OCI-LY7 (cell line): ENCODE measurements at regions not wholly inside any gene's neighbourhood (a gene's known extent, or its start where the extent isn't known, plus 50 kb on each side); places are given as distances from the start of the nearest gene placed in this dataset.

Source experiments
- BruUV-seq: library from RNA; stranded (reverse); fragments of 400-500 nt; replicated peaks from 2 replicates; lab custom pipeline; 2021; lab: Mats Ljungman, UMichigan
- CTCF ChIA-PET: fragments of 300-600 bp; sonication (Branson Sonifier 250); formaldehyde crosslinking; loops from one replicate; lab custom pipeline; 2022; ENCODE audit warnings: antibody characterized with exemption; ENCODE audit not compliant: unreplicated experiment; lab: Charles Lee
- POLR2A ChIA-PET: fragments of 300-600 bp; sonication (Branson Sonifier 250); formaldehyde crosslinking; loops from one replicate; lab custom pipeline; 2022; ENCODE audit warnings: antibody characterized with exemption; lab: Charles Lee
- DNase-seq: peaks from one replicate; pipeline ENCODE4 v3.0.0-alpha.2; 2015; ENCODE audit warnings: low spot score
- H2AFZ ChIP-seq: fragments of 200-600 bp; sonication (generic), shearing (Covaris generic); 2 replicates; pipeline ENCODE4 v1.6.1; 2014; ENCODE audit warnings: mild to moderate bottlenecking, antibody characterized with exemption, low read length, moderate library complexity
- H3K27ac ChIP-seq: fragments of 200-600 bp; sonication (generic); 2 replicates; pipeline ENCODE4 v1.5.1; 2014; ENCODE audit warnings: mixed run types, low read depth, mild to moderate bottlenecking, moderate library complexity, low read length, inconsistent platforms; ENCODE audit not compliant: poor library complexity, severe bottlenecking
- H3K36me3 ChIP-seq: fragments of 200-600 bp; sonication (generic); 2 replicates; pipeline ENCODE4 v1.6.1; 2014; ENCODE audit warnings: mild to moderate bottlenecking, antibody characterized with exemption, low read length, moderate library complexity, mixed read lengths; ENCODE audit not compliant: insufficient read depth
- H3K4me1 ChIP-seq: fragments of 200-600 bp; sonication (generic); 2 replicates; pipeline ENCODE4 v1.5.1; 2014; ENCODE audit warnings: mild to moderate bottlenecking, low read length; ENCODE audit not compliant: insufficient read depth, poor library complexity, severe bottlenecking
- H3K4me2 ChIP-seq: fragments of 200-600 bp; sonication (generic); 2 replicates; pipeline ENCODE4 v1.6.1; 2014; ENCODE audit warnings: mild to moderate bottlenecking, low read length
- H3K4me3 ChIP-seq: fragments of 200-600 bp; sonication (generic); 2 replicates; pipeline ENCODE4 v1.5.1; 2014; ENCODE audit warnings: mild to moderate bottlenecking, low read depth, low read length; ENCODE audit not compliant: poor library complexity, severe bottlenecking
- H3K79me2 ChIP-seq: fragments of 200-600 bp; sonication (generic); 2 replicates; pipeline ENCODE4 v1.6.1; 2016; ENCODE audit warnings: low read depth, mild to moderate bottlenecking, low read length, moderate library complexity, mixed read lengths; ENCODE audit not compliant: insufficient read depth
- H3K9me2 ChIP-seq: fragments of 200-600 bp; sonication (generic); 2 replicates; pipeline ENCODE4 v1.6.1; 2016; ENCODE audit warnings: mild to moderate bottlenecking, low read length, mixed read lengths; ENCODE audit not compliant: insufficient read depth
- H3K9me3 ChIP-seq: fragments of 200-600 bp; sonication (generic); 2 replicates; pipeline ENCODE4 v1.6.1; 2014; ENCODE audit warnings: mild to moderate bottlenecking, mixed run types, low read length, mixed read lengths
- H4K20me1 ChIP-seq: fragments of 200-600 bp; sonication (generic); 2 replicates; pipeline ENCODE4 v1.6.1; 2014; ENCODE audit warnings: mild to moderate bottlenecking, antibody characterized with exemption, low read length, moderate library complexity, mixed read lengths; ENCODE audit not compliant: insufficient read depth
- EZH2phosphoT487 ChIP-seq: fragments of 200-600 bp; sonication (generic); IDR thresholded peaks from 2 replicates; pipeline ENCODE4 v1.6.1; 2018; ENCODE audit warnings: low read depth, borderline replicate concordance, mild to moderate bottlenecking, mixed run types, antibody characterized with exemption, low read length, moderate library complexity, mixed read lengths
- intact Hi-C: fragments of 100-400 bp; cut with micrococcal nuclease; formaldehyde crosslinking; loops from one replicate; pipeline ENCODE4 v1.10.0; 2022; ENCODE audit not compliant: unreplicated experiment
- TF ChIP-seq, protein P1 (sequence below): fragments of 200-600 bp; sonication (generic); conservative IDR thresholded peaks from 2 replicates; pipeline ENCODE4 v1.5.1; 2014; ENCODE audit warnings: mild to moderate bottlenecking, antibody characterized with exemption, low read length, moderate library complexity, mixed read lengths

DNA sequence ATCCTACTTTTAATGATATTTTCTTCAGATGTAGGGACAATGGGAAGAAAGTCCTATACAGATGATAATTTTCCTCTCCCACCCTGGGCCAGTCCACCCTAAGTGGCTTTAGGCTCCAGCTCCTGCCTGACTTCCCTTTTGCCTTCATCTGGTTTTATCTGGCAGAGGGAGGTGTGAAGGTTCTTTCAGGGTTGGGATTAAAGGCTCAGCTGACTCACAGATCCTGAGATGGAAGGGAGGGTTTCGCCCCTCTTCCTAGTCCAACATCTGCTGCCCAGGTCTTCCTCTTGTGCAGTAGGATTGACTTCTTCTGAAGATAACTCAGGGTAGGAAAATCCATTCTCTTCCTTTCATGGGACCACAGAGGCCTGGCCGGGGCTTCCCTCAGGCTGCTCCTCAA is 362.4 kb upstream of the KAZN start:
- Histone ChIP-seq H2AFZ (no peak overlapping the region; the same call in 1 of the 2 replicates), H3K9me3 (peaks cover 13% of the 10 kb centered on the region; the same call in 1 of the 2 replicates), H3K9me2 (no peaks in the 10 kb centered on the region), H3K4me3 (no peak overlapping the region), H3K36me3 (peaks cover 7% of the 10 kb centered on the region; the same call in 1 of the 2 replicates), H3K4me2 (no peak overlapping the region), H3K79me2 (no peaks in the 10 kb centered on the region), H4K20me1 (no peaks in the 10 kb centered on the region), H3K27ac (no peak overlapping the region), H3K4me1 (peaks cover 34% of the 10 kb centered on the region)
- POLR2A ChIA-PET: interaction anchor here (0.9 to 1.5 kb wide), 3 partner anchors 14 to 60 kb away, joined by 3 to 4 read pairs (median 3); no protein-coding TSS in a partner anchor
- DNase-seq: no peak
- intact Hi-C loops: no loop called here
- CTCF ChIA-PET: no interaction called here
- TF ChIP-seq, protein P1, sequence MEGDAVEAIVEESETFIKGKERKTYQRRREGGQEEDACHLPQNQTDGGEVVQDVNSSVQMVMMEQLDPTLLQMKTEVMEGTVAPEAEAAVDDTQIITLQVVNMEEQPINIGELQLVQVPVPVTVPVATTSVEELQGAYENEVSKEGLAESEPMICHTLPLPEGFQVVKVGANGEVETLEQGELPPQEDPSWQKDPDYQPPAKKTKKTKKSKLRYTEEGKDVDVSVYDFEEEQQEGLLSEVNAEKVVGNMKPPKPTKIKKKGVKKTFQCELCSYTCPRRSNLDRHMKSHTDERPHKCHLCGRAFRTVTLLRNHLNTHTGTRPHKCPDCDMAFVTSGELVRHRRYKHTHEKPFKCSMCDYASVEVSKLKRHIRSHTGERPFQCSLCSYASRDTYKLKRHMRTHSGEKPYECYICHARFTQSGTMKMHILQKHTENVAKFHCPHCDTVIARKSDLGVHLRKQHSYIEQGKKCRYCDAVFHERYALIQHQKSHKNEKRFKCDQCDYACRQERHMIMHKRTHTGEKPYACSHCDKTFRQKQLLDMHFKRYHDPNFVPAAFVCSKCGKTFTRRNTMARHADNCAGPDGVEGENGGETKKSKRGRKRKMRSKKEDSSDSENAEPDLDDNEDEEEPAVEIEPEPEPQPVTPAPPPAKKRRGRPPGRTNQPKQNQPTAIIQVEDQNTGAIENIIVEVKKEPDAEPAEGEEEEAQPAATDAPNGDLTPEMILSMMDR: no peak
- no peak for TF ChIP-seq EZH2phosphoT487
- BruUV-seq: no TSS peak

DNA sequence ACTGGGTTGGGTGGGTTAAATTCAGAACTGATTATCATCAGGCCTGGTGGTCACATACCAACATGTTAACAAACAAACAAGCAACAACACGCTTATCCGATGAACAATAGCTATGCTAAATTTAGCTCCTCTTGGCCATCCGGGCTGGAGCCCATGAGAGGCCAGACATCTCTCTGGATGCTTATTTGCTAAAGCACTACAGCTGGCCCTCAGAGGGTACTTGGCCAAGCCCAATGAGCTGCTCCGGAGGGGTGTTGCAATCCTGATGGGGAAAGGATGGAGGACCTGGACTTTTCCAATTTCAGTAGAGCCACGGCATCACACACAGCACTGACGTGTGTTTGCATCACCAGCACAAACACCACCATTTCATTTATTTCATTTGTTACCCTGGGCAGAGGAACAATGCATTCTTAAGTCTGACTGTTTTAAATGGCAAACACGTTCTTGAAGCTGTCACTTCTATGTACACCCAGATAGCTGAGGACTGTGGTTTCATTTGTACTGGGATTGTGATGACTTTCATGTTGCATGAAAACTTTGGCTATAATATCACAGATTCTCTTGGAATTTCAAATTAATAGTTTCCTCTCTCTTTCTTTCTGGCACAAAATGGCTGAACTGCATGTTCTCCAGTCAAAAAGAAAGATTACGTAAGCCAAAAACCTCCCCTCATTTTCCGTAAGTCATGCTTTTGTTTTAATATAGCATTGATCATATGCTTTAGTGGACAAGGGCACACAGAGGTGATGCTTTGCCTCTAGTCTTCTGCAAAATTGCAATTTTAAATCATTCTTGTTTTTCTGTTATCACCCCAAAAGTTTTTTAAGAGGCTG is 359.8 kb upstream of the KAZN start:
- H3K9me3 ChIP-seq: no peaks in the 10 kb centered on the region
- no peak overlapping the region for H2AFZ ChIP-seq
- no peaks in the 10 kb centered on the region for H3K79me2 ChIP-seq
- H3K36me3 ChIP-seq: no peaks in the 10 kb centered on the region
- intact Hi-C loops: no loop called here
- DNase-seq: no peak
- ChIA-PET POLR2A (no interaction called here), CTCF (no interaction called here)
- no peaks in the 10 kb centered on the region for H3K9me2 ChIP-seq
- TF ChIP-seq, protein P1: no peak
- TF ChIP-seq EZH2phosphoT487: no peak
- peaks cover 41% of the 10 kb centered on the region for H3K4me1 ChIP-seq
- no peaks in the 10 kb centered on the region for H4K20me1 ChIP-seq
- no TSS peak for BruUV-seq
- H3K4me2 ChIP-seq: no peak overlapping the region
- H3K4me3 ChIP-seq: no peak overlapping the region
- no peak overlapping the region for H3K27ac ChIP-seq

DNA sequence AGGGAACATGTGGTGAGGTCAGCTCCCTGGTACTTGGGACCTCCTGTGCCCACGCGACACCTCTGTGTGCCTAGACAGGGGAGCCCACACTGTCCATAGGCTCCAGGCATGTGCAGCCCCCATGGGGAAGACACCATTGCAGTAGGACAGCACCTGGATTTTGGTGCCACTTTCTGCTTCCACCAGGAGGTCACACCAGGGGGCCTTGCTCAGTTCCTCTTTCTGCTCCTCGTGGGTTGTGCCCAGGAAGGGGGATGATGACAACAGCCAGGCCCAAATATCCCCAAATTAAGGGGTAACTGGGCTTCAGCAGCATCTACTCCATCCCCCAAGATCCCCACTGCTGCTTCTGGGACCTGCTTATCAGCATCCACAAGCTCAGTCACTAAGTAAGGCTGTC is 358.2 kb upstream of the KAZN start:
- Histone ChIP-seq H3K79me2 (no peaks in the 10 kb centered on the region), H2AFZ (peak overlapping the region; percentile 12; the same call in 1 of the 2 replicates), H3K9me3 (no peaks in the 10 kb centered on the region), H3K4me2 (peak overlapping the region; percentile 57; the same call in 1 of the 2 replicates), H4K20me1 (no peaks in the 10 kb centered on the region), H3K27ac (peak overlapping the region; percentile 1), H3K36me3 (no peaks in the 10 kb centered on the region), H3K4me1 (peaks cover 50% of the 10 kb centered on the region), H3K9me2 (no peaks in the 10 kb centered on the region), H3K4me3 (no peak overlapping the region)
- ChIA-PET POLR2A (interaction anchor here (0.5 to 1.1 kb wide), 2 partner anchors 12 to 149 kb away, joined by 3 read pairs; no protein-coding TSS in a partner anchor), CTCF (no interaction called here)
- TF ChIP-seq, protein P1: no peak
- TF ChIP-seq EZH2phosphoT487: no peak
- intact Hi-C loops: no loop called here
- peak; percentile 71 for DNase-seq
- no TSS peak for BruUV-seq
